Hematopoietic multipotent progenitor cell treated with erythropoietin and hydrocortisone succinate and interleukin-3 and kit ligand, for 8 days (in vitro differentiated cells): ENCODE measurements at regions not wholly inside any gene's neighbourhood (a gene's known extent, or its start where the extent isn't known, plus 50 kb on each side); places are given as distances from the start of the nearest gene placed in this dataset.

Source experiments
- DNase-seq: peaks from one replicate; pipeline ENCODE4 v3.0.0-alpha.2; 2015

DNA sequence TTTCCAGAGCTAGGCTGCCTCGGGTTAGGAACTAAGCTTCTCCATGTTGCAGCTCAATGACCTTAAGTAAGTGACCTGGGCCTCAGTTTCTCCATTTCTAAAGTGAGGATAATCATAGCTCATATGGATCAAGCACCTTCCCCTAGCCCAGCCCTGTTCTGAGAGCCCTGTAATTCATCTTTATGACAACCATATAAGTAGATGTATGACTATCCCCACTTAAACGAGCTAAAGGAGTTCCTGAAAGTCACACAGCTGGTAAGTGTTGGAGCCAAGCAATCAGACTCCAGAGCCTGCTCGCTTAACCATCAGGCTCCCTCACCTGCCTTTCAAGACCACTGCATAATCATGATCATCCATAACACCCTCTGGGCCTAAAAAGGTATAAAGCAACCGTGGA lies 135.4 kb downstream of the SP3 start:
- DNase-seq, result no peak

DNA sequence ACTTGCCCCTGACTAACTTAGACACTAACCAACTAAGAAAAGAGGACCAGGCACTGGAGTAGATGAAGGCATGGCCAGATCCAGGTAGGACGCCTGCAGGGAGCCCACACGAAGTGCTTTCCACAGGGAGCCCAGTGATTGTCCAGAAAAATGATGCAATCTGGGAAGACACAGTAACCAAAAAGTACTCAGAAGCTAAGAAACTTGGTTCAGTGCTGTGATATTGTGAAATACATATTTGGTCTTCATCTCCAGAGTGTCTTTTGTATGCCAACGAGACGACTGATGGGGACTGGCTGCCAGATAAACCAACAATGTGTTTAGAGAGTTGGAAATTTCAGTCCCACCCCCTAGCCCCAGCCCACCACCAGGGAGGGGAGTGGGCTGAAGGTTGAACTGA lies 135.0 kb downstream of the SP3 start:
- no peak for DNase-seq

DNA sequence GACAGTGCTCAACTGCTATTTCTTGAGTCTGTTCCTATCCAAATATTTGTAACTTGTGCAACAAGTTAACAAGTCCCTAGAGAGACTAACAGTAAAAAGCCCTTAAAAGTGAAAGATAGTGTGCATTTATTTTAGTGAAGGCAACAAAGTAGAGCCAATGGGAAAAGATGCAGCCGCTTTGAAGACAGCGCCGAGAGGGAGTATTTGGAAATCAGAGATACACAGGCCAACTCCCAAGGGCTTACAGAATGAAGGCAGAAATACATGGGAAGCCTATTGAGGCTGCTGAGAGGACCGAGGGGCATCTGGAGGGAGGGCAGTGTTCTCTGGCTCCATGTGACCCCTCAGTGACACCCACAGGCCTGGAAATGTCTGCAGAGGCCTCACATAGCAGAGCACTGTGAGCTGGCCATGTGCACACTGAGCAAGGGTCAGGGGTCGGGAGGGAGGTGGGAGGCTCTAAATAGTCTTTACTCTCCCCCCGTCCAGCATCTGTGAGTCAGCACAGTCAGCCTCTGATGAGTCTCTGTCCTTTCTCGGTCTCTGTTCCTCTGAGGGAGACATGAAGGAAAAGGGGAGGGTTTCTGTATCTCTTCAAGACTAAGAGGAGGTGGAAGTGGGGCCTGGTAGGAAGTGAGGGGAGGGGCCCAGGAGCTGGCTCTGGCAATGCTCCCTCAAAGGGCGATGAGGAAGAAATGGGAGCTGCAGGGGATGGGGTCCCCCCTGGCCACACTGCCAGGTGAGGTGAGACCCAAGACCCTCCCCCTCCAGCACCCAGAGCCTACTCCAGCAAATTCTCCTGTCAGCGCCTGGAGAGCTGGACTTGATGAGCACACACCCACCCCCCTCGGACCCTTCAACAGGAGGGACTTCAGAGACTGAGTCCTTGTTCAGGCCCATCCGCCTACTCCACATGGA lies 133.6 kb downstream of the SP3 start:
- DNase-seq, result no peak

DNA sequence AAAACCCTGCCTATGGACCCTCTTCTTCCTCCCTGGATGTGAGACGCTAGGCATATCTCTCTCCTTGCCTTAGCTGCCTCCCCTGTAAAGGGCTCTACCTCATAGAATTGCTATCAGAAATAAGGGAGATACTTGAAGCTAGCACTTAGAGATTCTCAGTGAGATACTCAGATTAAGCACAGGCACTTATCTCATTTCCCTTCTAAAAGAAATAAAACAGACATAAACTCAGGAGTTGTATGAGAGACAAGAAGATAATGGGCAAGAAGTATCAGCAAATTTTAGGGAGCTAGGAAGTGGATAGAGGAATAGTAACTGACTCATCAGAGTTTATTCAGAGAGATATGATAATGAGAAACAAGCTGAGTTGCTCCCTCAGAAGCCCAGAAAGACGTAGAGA lies 131.0 kb downstream of the SP3 start:
- no peak for DNase-seq

DNA sequence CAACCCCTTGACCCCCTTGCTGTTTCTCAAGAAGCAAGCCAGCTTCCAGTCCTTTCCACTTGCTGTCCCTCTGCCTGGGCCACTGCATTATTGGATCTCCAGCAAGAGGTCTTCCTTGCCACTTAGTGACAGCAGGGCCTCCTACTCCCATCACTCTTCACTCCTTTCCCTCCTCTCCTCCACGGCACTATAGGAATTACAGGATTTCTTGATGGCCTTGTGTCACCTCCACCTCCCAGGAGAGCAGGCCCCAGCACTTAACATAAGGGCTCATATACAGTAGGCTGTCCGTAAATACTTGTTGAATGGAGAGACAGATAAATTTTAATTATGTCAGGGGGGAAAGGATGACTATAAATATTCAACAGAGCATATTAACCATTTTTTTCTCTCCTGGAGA lies 129.4 kb downstream of the SP3 start:
- no peak for DNase-seq

DNA sequence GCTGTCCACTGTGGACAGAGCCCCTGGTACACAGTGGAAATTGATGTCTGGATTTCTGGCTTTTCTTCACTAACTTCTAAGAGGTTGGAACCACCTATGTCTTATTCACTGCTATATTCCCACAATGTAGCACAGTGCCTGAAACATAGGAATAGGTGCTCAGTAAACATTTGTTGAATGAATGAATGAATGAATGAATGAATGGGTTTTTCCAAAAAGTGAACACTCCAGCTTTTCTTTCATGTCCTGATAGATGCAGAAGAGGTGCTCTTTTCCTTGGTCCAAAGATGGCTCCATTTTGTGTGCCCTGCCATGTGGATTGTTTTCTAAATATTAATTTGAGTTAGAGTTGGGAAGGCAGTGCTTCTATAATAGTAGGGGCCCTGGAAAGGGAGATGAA lies 124.1 kb downstream of the SP3 start:
- no peak for DNase-seq

DNA sequence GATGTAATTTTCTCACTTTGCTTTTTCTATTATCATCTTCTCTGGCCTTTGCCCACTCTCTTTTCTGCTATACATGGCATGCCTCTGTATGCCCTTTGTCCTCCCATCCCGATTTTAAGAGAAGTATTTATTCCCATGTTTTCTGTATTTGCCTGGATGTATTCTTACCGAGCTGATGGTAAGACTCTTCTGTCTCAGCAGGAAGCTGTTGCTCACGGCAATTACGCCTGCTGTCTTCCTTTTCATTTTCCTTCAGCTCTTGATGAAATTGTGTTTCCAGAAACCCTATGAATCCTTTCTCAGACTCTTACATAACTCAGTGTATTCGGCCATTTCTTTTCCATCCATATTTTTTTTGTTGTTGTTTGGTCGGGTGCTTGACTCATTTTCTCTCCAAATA lies 121.6 kb downstream of the SP3 start:
- no peak for DNase-seq

DNA sequence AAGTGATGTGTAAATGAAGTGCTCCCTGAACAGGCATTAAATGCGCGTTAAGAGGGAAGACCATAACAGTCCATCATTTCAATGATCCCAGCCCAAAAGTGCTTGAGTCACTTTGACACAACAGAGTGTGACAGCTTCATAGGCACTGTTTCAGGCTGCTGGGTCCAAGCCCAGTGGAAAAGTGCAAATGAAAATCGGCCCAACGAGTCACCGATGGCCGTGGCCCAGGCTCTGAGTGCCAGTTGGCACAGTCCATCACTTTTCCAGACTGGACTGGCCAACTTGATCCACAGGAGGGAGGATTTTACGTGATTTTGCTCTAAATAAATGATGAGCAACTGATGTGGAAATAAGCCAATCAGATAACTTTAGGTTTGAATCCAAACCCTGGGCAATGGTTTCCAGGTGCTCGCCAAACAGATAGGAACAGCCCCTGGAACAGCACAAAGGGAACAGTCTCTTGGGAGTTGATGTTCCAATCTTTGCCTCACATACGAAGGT lies 114.0 kb downstream of the SP3 start:
- DNase-seq, result no peak

DNA sequence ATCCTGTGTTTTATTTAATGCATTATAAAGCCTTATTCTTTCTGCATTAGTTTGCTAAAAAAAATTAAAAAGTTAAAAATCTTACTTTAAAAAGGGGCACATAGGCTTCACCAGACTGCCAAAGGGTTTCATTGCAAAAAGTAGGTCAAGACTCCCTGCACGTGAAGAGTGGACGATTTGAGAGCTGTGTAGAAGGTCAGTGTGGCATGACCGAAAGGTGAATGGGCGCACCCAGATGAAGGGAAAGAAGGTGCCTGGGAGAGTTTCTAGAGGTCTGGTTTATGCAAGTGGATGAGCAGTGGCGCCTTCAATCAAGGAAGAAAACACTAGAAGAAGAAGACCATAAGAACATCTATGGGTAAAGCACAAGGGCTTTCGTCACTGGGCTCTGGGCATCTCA lies 111.0 kb downstream of the SP3 start:
- DNase-seq, result no peak

DNA sequence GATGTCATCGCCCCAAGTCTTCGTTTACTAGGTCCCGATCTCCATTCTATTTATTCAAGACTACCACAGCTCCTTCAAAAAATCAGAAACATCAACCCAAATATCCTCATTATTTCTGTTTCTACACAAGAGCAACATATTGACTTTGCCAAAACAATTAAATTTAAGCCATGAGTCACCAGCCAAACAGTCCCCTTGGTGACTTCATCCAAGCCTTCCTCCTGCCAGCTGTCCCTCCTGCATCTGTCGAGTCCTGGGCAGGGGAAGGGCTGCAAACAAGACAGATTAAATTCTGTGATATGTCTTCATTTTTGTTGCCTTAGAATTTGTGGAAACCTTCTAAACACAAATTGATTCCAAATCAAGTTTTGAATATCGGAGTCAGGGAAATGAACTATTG lies 110.3 kb downstream of the SP3 start:
- DNase-seq, result no peak

DNA sequence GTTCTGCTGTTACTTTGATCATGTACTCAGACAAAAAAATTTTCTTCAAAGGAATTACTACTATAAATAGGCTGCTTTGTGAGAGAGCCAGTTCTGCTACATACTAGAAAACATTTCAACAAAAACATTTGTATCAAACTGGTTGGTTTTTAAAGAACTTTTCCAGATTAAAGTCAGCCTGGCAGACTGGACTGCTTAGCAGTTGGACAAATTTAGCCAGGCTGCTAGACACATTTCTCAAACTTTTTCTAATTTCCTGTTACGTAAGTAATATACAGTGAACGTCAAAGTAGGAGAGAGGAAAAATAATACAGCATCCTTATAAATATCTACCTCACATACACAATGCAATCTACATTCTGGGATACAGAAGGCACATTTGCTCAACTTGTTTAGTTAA lies 109.5 kb downstream of the SP3 start:
- DNase-seq, result no peak
